HCT116 (cell line): ENCODE measurements at regions not wholly inside any gene's neighbourhood (a gene's known extent, or its start where the extent isn't known, plus 50 kb on each side); places are given as distances from the start of the nearest gene placed in this dataset.

ENCODE experiments used
- ATAC-seq: fragments of 200-7000 bp; cut with Tn5 transposase; 2 replicates; pipeline ENCODE4 v1.9.1; 2020; ENCODE audit warnings: mild to moderate bottlenecking, moderate library complexity
- BruUV-seq: library from RNA; stranded (reverse); fragments of 400-500 nt; replicated peaks from 2 replicates; lab custom pipeline; 2021; lab: Mats Ljungman, UMichigan
- CTCF ChIA-PET: fragments of 300-600 bp; sonication (Branson Sonifier 250); formaldehyde crosslinking; loops from one replicate; lab custom pipeline; 2021; ENCODE audit warnings: antibody characterized with exemption; lab: Charles Lee
- POLR2A ChIA-PET: fragments of 300-600, 350-600 bp; sonication (Branson Sonifier 250); formaldehyde crosslinking; loops from one replicate; lab custom pipeline; 2021; ENCODE audit warnings: antibody characterized with exemption; lab: Charles Lee
- RAD21 ChIA-PET, 2 experiments: fragments of 300-600 bp; sonication (Branson Sonifier 250); formaldehyde crosslinking; loops; one replicate each; lab custom pipeline; 2023; ENCODE audit warnings: low total read pairs in 2 of 2; ENCODE audit not compliant: uncharacterized antibody in 2 of 2, unreplicated experiment in 2 of 2, low non-redundant PET in 1 of 2; lab: Charles Lee
- DNase-seq: peaks from one replicate; pipeline ENCODE4 v3.0.0-alpha.2; 2010; ENCODE audit warnings: low read depth, low spot score
- H2AFZ ChIP-seq: fragments of 200-600 bp; shearing (Covaris generic), sonication (generic); 2 replicates; pipeline ENCODE4 v1.6.1; 2017; ENCODE audit warnings: low read depth, mixed run types, mixed read lengths, antibody characterized with exemption, low read length; ENCODE audit not compliant: poor library complexity, severe bottlenecking
- H3K27ac ChIP-seq: 2 replicates; pipeline ENCODE4 v1.5.1; 2012; ENCODE audit warnings: low read depth, low read length
- H3K27me3 ChIP-seq: fragments of 200-600 bp; sonication (generic); 2 replicates; pipeline ENCODE4 v1.6.1; 2016; ENCODE audit warnings: mixed run types, low read length, mixed read lengths; ENCODE audit not compliant: insufficient read depth
- H3K36me3 ChIP-seq, 2 experiments: fragments of 200-500 bp in 1 of 2; fragments of 200-600 bp in 1 of 2; sonication (Bioruptor generic) in 1 of 2; sonication (generic) in 1 of 2; 2 replicates each; pipeline versions ENCODE4 v1.5.1 to v1.6.1; 2014 to 2016; ENCODE audit warnings: low read length in 2 of 2, inconsistent platforms in 1 of 2, mixed read lengths in 1 of 2, mixed run types in 1 of 2; ENCODE audit not compliant: insufficient read depth in 2 of 2, control insufficient read depth in 1 of 2
- H3K4me1 ChIP-seq, 2 experiments: fragments of 200-600 bp in 1 of 2; sonication (generic) in 1 of 2; 2 replicates each; pipeline versions ENCODE4 v1.5.1 to v1.6.1; 2012 to 2017; ENCODE audit warnings: low read length in 2 of 2, inconsistent platforms in 1 of 2, mild to moderate bottlenecking in 1 of 2, mixed read lengths in 1 of 2, mixed run types in 1 of 2, moderate library complexity in 1 of 2; ENCODE audit not compliant: insufficient read depth in 2 of 2, control insufficient read depth in 1 of 2
- H3K4me2 ChIP-seq: fragments of 200-600 bp; sonication (generic); 2 replicates; pipeline ENCODE4 v1.6.1; 2017; ENCODE audit warnings: mixed run types, low read length, mixed read lengths
- H3K4me3 ChIP-seq, 2 experiments: fragments of 200-600 bp in 1 of 2; sonication (generic) in 1 of 2; replicated peaks in 1 of 2; 2 replicates each; pipeline ENCODE4 v1.5.1; 2011 to 2016; ENCODE audit warnings: low read length in 2 of 2, control low read depth in 1 of 2, low read depth in 1 of 2, mild to moderate bottlenecking in 1 of 2, mixed read lengths in 1 of 2, mixed run types in 1 of 2
- H3K79me2 ChIP-seq: fragments of 200-600 bp; sonication (generic); 2 replicates; pipeline ENCODE4 v1.6.1; 2017; ENCODE audit warnings: mild to moderate bottlenecking, mixed run types, low read length, moderate library complexity, mixed read lengths; ENCODE audit not compliant: insufficient read depth
- H3K9ac ChIP-seq: fragments of 200-600 bp; sonication (generic); 2 replicates; pipeline ENCODE4 v1.6.1; 2016; ENCODE audit warnings: low read length, mixed read lengths
- H3K9me2 ChIP-seq: fragments of 200-600 bp; sonication (generic), shearing (Covaris generic); 2 replicates; pipeline ENCODE4 v1.6.1; 2017; ENCODE audit warnings: mixed run types, mild to moderate bottlenecking, moderate library complexity; ENCODE audit not compliant: insufficient read depth
- H3K9me3 ChIP-seq, 2 experiments: fragments of 200-500 bp in 1 of 2; fragments of 200-600 bp in 1 of 2; sonication (Bioruptor generic) in 1 of 2; sonication (generic) in 1 of 2; 2 replicates each; pipeline ENCODE4 v1.6.1; 2014 to 2017; ENCODE audit warnings: low read length in 2 of 2, mixed read lengths in 2 of 2, inconsistent platforms in 1 of 2, low read depth in 1 of 2, mild to moderate bottlenecking in 1 of 2, mixed run types in 1 of 2, moderate library complexity in 1 of 2; ENCODE audit not compliant: control insufficient read depth in 1 of 2, insufficient read depth in 1 of 2
- H4K20me1 ChIP-seq: fragments of 200-600 bp; sonication (generic), shearing (Covaris generic); 2 replicates; pipeline ENCODE4 v1.6.1; 2017; ENCODE audit warnings: mixed run types, mild to moderate bottlenecking, moderate library complexity; ENCODE audit not compliant: insufficient read depth
- ATF3 ChIP-seq: IDR thresholded peaks from 2 replicates; pipeline ENCODE4 v1.6.1; 2012
- ELF1 ChIP-seq: IDR thresholded peaks from 2 replicates; pipeline ENCODE4 v1.6.1; 2012; ENCODE audit warnings: low read depth, borderline replicate concordance
- JUND ChIP-seq: IDR thresholded peaks from 2 replicates; pipeline ENCODE4 v1.6.1; 2012
- POLR2AphosphoS5 ChIP-seq: IDR thresholded peaks from 2 replicates; pipeline ENCODE4 v1.6.1; 2011; ENCODE audit warnings: mild to moderate bottlenecking, low read depth, low read length, moderate library complexity
- RAD21 ChIP-seq: IDR thresholded peaks from 2 replicates; pipeline ENCODE4 v1.6.1; 2012; ENCODE audit warnings: low read depth, mild to moderate bottlenecking
- REST ChIP-seq: IDR thresholded peaks from 2 replicates; pipeline ENCODE4 v1.6.1; 2012; ENCODE audit warnings: low read depth
- YY1 ChIP-seq: IDR thresholded peaks from 2 replicates; pipeline ENCODE4 v1.6.1; 2011; ENCODE audit warnings: low read length, low read depth, moderate library complexity, mild to moderate bottlenecking; ENCODE audit not compliant: insufficient replicate concordance; ENCODE audit errors: extremely low read depth
- intact Hi-C: fragments of 100-400 bp; cut with micrococcal nuclease; formaldehyde crosslinking; loops from 2 replicates; pipeline ENCODE4 v1.10.0; 2022

- no peaks in the 10 kb centered on the region for H3K36me3 ChIP-seq
- no peak overlapping the region for H2AFZ ChIP-seq
- H3K27ac ChIP-seq: no peak overlapping the region
- BruUV-seq: no TSS peak
- H3K4me3 ChIP-seq: no peak overlapping the region
- POLR2A ChIA-PET: no interaction called here
- no peaks in the 10 kb centered on the region for H3K79me2 ChIP-seq
- RAD21 ChIA-PET: no interaction called here
- CTCF ChIA-PET: no interaction called here
- H3K4me2 ChIP-seq: no peak overlapping the region
- intact Hi-C loops: no loop called here
- peaks cover 5 to 11% of the 10 kb centered on the region in 2 experiments; a peak in 3 of 4 replicates for H3K4me1 ChIP-seq
- H4K20me1 ChIP-seq: no peaks in the 10 kb centered on the region
- no peak overlapping the region for H3K9ac ChIP-seq
- no peaks in the 10 kb centered on the region for H3K9me3 ChIP-seq
- H3K9me2 ChIP-seq: no peaks in the 10 kb centered on the region
- ATAC-seq (no peak), DNase-seq (no peak)
- TF ChIP-seq RAD21 (no peak), ATF3 (no peak), YY1 (no peak), REST (no peak), JUND (no peak), POLR2AphosphoS5 (no peak), ELF1 (no peak)
- H3K27me3 ChIP-seq: no peaks in the 10 kb centered on the region
Measured at GRCh38 chrX:150160656-150161055, 202.5 kb upstream of the MAMLD1 start.
